ENCODE measurements at regions not wholly inside any gene's neighbourhood (a gene's known extent, or its start where the extent isn't known, plus 50 kb on each side); places are given as distances from the start of the nearest gene placed in this dataset.

- H3K27ac ChIP-seq: no peak overlapping the region
Observed at GRCh38 chr15:99440551-99441443, 125.0 kb upstream of the MEF2A start.

DNA sequence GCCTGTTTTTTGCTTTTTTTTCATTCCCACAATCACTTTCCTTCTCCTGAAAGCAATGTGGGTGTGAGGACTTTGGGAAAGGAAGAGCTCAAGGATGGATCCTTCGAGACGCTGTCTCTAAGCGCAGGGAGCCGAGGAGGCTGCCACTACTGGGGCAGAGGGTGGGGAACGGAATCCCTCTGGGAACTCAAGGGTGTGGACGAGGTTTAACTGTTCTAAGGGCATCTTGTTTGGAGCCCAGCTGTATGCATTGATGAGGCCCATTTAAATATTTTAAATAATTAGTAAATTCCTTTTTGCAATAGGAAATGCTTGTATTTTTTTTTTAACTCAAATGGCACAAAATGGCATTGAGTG lies 124.4 kb upstream of the MEF2A start:
- no peak for DNase-seq (ENCODE audit: low read depth, low spot score)
- no peak overlapping the region for H3K27ac ChIP-seq

More at GRCh38 chr15:99440551-99441443, 125.0 kb upstream of the MEF2A start:
- no peak for DNase-seq (ENCODE audit: low read depth, low spot score)

DNA sequence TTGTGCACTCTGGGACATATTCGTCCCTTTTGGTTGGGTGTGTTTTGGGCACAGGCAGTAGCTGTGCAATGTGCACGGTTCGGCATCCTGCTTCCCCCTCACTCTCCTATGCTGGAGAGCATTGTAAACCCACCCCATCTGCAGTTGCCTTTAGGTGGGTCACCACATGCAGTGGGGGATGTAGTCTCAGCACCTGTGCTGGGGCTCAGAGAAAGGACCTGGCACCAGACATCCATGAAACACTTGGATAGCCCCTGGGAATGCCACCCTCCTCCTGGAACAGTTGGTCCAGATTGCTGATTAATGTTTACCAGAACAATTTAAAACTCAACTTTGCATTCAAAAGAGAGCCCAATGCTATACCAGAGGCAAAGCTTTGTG lies 123.9 kb upstream of the MEF2A start:
- H3K27ac ChIP-seq: no peak overlapping the region
- no peak for DNase-seq (ENCODE audit: low read depth, low spot score)

DNA sequence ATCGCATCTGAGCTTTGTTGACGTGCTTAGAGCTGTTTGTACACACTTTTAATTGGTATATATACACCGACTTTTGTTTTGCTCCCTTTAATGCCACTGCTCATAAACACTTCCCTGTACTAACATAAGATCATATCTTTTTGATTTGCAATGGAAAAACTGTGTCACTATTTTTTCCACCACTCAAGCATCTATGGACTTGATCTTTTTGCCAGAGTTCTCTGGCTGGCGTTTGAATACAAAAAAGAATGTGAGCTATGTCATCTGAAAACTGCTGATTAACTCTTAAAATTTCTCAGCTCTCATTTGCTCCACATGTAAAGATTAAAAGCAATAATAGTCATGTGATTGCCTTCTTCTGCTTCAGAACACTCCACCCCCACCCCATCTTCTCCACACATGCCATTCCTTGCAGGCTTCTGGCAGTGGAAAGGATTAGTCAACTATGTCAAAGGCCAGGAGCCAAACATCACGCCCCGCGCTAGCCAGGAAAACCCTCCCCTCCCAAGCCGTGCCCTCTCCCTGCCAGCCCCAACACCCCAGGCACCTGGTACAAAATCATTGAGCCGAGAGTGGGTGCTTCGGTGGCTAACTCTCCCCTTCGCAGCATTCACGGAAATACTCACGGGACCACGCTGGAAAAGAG lies 123.4 kb upstream of the MEF2A start:
- H3K27ac ChIP-seq: no peak overlapping the region
- DNase-seq (ENCODE audit: low read depth, low spot score): peak; percentile 22

- DNase-seq (ENCODE audit: low read depth, low spot score): no peak
- H3K27ac ChIP-seq: no peak overlapping the region
Observed at GRCh38 chr15:99443056-99443756, 122.6 kb upstream of the MEF2A start.

DNA sequence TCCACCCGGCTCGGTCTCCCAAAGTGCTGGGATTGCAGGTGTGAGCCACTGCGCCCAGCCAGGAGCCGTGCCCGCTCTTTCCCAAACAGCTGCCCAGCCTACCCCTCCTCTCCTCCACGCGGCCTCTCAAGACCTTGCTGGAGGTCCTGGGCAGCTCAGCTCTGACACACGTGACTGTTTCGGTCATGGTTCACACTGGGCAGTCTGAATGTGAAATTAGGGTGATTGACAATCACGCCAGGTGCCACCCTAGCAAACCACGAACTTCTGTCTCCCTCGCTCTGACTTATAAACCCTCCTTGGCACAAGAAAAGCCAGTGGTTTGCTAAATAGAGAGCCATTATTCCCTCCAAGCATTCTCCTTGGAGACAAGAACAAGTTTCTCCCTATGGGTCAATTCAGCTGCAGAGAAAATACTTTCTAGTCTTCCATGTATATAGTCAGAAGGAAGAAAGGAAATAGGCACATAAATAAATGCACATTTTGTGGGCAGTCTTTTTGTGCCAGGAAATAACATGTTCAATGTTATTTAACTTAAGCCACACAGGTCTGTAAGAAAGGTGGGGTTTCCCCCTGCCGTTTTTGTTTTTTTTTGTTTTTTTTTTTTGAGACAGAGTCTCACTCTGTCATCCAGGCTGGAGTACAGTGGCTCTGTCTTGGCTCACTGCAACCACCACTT lies 121.9 kb upstream of the MEF2A start:
- H3K27ac ChIP-seq: no peak overlapping the region
- no peak for DNase-seq (ENCODE audit: low read depth, low spot score)

DNA sequence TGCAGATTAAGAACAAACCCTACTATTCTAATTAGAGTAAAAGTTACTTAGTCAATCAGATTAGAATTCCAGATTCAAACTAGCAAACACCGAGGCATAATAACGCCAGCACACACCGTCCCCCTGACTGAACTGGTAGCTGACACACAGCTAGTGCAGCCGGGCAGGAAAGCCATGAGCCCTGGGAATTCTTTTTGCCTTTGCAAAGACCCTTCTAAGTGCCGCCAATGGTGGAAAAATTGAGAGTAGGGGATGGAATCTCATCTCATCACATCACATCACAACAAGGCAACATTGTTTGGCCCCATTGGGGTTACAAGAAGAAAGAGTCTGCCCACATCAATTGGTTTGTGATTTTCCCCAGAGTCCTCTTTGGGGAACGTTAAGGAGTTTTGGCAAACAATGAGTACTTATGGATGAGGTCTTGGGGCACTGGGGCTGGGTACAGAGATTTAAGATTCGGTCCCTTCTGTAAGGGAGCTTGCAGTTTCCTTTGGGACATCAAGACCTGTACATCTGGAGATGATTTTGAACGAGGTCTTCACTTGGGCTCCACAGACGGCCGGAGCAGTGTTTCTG lies 120.4 kb upstream of the MEF2A start:
- no peak overlapping the region for H3K27ac ChIP-seq
- DNase-seq (ENCODE audit: low read depth, low spot score): no peak

- no peak for DNase-seq (ENCODE audit: low read depth, low spot score)
Observed at GRCh38 chr15:99446565-99447496, 119.0 kb upstream of the MEF2A start.

GRCh38 chr15:99447497-99448371 lies 118.0 kb upstream of the MEF2A start:
- DNase-seq (ENCODE audit: low read depth, low spot score): no peak
- no peak overlapping the region for H3K27ac ChIP-seq

More at GRCh38 chr15:99446565-99447496, 119.0 kb upstream of the MEF2A start:
- no peak overlapping the region for H3K27ac ChIP-seq

DNA sequence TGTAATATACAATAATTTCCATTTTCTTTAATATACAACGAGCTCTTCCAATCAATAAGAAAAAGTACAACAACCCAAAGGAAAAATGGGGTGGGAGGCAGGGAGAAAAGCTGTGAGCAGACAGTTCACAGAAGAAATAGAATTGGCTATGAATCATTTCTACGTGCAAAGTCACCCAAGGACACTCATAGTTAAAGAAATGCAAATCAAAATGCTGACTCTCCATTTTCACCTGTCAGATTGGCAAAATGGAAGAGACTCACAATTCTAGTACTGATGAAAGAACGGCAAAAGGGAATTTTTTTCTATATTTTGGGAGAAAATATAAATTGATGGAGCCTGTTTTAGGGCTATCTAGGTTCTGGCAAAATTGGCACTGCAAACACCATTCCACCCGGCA lies 116.3 kb upstream of the MEF2A start:
- H3K27ac ChIP-seq: no peak overlapping the region
- DNase-seq (ENCODE audit: low read depth, low spot score): no peak

DNA sequence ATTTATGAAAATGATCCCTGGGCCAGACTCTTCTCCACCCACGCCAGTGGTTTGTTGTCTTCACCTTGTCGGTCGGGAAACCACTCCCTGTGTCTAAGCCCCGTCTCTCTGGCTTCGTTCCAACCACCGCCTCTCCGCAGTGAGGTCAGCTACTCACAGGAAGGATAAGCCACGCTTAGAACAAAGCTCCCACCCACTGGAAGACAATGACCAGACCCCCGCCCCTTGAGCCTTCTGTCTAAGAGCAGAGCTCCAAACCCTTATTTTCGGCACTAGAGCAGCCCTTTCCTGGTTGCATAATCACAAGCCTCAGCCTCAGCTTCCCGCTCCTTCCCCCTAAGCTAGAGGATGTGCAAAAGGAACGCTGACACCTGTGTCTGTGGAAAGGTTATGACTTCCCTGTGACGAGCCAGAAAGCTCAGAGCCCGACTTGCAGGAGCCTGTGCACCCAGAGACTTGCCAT lies 114.9 kb upstream of the MEF2A start:
- DNase-seq (ENCODE audit: low read depth, low spot score): no peak
- no peak overlapping the region for H3K27ac ChIP-seq

DNA sequence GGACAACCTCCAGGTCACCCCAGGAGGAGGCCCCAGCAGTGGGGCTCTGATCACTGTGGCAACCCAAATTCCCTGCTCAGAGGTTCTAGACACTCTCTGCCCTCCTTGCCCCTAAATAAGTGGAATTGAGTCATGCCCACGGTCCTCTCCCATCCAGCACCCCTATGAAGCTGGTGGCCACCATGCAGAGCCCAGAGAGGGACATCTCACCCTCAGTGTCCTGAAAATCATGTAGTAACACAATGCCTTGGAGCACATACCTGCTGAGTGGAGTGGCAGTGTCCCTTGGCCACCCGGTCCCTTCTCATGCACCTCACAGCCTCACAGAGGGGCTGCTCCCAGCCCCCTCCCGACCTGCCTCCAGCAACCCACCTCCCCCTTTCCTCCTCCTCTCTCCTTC lies 114.3 kb upstream of the MEF2A start:
- H3K27ac ChIP-seq: no peak overlapping the region
- DNase-seq (ENCODE audit: low read depth, low spot score): no peak

DNA sequence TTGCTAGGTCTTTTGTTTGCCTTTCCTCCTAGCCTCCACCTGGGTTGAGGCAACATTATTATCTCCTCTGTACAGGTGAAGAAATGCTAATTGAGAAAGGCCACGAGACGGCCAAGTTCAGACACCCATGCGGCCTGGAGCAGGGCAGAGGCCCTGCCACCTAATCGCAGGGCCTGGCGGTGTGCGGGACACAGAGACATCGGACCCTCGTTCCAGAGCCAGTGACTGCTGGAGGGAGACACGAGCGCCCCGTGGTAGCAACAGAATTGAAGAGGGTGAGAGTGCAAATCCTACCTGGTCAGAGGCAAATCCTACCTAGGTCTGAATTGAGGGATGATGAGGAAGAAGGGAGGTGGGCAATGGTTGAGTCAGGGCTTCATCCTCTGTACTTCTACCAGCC lies 113.8 kb upstream of the MEF2A start:
- H3K27ac ChIP-seq: no peak overlapping the region
- DNase-seq (ENCODE audit: low read depth, low spot score): no peak

- H3K27ac ChIP-seq: no peak overlapping the region
- no peak for DNase-seq (ENCODE audit: low read depth, low spot score)
Observed at GRCh38 chr15:99452728-99453636, 112.8 kb upstream of the MEF2A start.

DNA sequence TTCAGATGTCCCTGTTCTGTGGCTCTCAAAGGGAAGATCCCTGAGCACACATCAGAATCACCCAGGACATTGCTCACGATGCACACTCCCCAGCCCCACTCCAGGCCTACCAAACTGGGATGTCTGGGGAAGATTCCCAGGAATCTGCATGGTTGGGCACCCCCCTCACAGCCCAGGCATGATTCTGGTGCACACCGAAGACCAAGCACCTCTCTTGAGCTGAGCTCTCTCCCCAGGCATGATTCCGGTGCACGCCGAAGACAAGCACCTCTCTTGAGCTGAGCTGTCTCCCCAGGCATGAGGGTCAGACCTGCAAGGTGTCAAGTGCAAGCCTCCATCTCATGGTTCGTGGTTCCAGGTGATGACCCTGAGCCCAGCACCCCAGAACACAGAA lies 112.2 kb upstream of the MEF2A start:
- DNase-seq (ENCODE audit: low read depth, low spot score): no peak
- no peak overlapping the region for H3K27ac ChIP-seq

GRCh38 chr15:99454107-99454809 lies 111.5 kb upstream of the MEF2A start:
- H3K27ac ChIP-seq: peak overlapping the region; percentile 92

More at GRCh38 chr15:99454107-99454809, 111.5 kb upstream of the MEF2A start:
- no peak for DNase-seq (ENCODE audit: low read depth, low spot score)
